ENCODE measurements at regions not wholly inside any gene's neighbourhood (a gene's known extent, or its start where the extent isn't known, plus 50 kb on each side); places are given as distances from the start of the nearest gene placed in this dataset.
"Not testable (repeated sequence)": the region's sequence is repeated elsewhere in the genome, so short reads cannot be mapped to it uniquely, and the experiment has no call there.

- DNase-seq (ENCODE audit: low read depth in 1 of 2, low spot score in 2 of 2); H3K27me3 ChIP-seq (replicated peaks in 1 of 4; ENCODE audit: control insufficient read depth in 3 of 4, extremely low read depth in 1 of 4, insufficient read depth in 3 of 4, low read length in 3 of 4); H2AK5ac ChIP-seq (ENCODE audit: low read depth, low read length); H3K79me2 ChIP-seq (ENCODE audit: control insufficient read depth in 1 of 2, insufficient read depth in 2 of 2, low read length in 2 of 2); H3K9ac ChIP-seq (replicated peaks in 1 of 4; ENCODE audit: extremely low read depth in 1 of 4, low read depth in 3 of 4, low read length in 3 of 4); H4K5ac ChIP-seq (ENCODE audit: insufficient read length, low read depth, low read length); H3K23ac ChIP-seq (ENCODE audit: insufficient read length); H2BK120ac ChIP-seq (replicated peaks; ENCODE audit: low read depth, low read length); CTCF ChIA-PET (ENCODE audit: partially characterized antibody); H4K91ac ChIP-seq (replicated peaks; ENCODE audit: insufficient read length, low read length); H3K14ac ChIP-seq (ENCODE audit: insufficient read length); H2BK20ac ChIP-seq (ENCODE audit: low read length); H3K23me2 ChIP-seq (ENCODE audit: low read depth, low read length); H3K56ac ChIP-seq (replicated peaks; ENCODE audit: insufficient read length, low read depth, low read length); H3K18ac ChIP-seq (ENCODE audit: extremely low read depth, low read length); H3K4me3 ChIP-seq (ENCODE audit: extremely low read depth in 1 of 4, insufficient read depth in 2 of 4, low read depth in 3 of 4, low read length in 4 of 4); H3K4me2 ChIP-seq (ENCODE audit: insufficient read depth in 1 of 2, low read depth in 2 of 2, low read length in 2 of 2); H2BK5ac ChIP-seq (ENCODE audit: low read depth, low read length); POLR2A ChIA-PET (ENCODE audit: partially characterized antibody); H4K8ac ChIP-seq (ENCODE audit: extremely low read depth, insufficient read depth, low read length); H2AFZ ChIP-seq (ENCODE audit: low read length); H3K79me1 ChIP-seq (ENCODE audit: low read depth, low read length); FAIRE-seq; H3K4ac ChIP-seq (replicated peaks; ENCODE audit: insufficient read length, low read depth, low read length); H3K4me1 ChIP-seq (replicated peaks in 1 of 4; ENCODE audit: control insufficient read depth in 3 of 4, insufficient read depth in 4 of 4, low read length in 3 of 4); H2BK15ac ChIP-seq (ENCODE audit: low read length); H3K36me3 ChIP-seq (ENCODE audit: control insufficient read depth in 2 of 4, insufficient read depth in 4 of 4, low read length in 3 of 4); H4K20me1 ChIP-seq (replicated peaks in 1 of 2; ENCODE audit: control insufficient read depth in 1 of 2, insufficient read depth in 2 of 2, low read length in 2 of 2); H2BK12ac ChIP-seq (ENCODE audit: low read depth, low read length); H3K27ac ChIP-seq (ENCODE audit: low read depth, low read length): not testable (repeated sequence)
- 69% methylated on average over 7 of the region's 7 CpGs; no CpG with 5 or more reads in 1 of the 2 experiments for WGBS, 2 experiments (ENCODE audit: extremely low coverage in 1 of 2, insufficient coverage in 1 of 2, insufficient read length in 1 of 2, insufficient replicate concordance in 2 of 2, low coverage in 1 of 2, low lambda C conversion rate in 2 of 2, missing lambda C conversion rate in 1 of 2)
- H3K9me3 ChIP-seq (ENCODE audit: insufficient read depth in 2 of 2, low read depth in 1 of 2, low read length in 1 of 2), result peaks cover 22 to 28% of the 10 kb centered on the region in 2 experiments
These were observed 556.0 kb downstream of the PRIM2 start for GRCh38 chr6:57873424-57873823.

DNA sequence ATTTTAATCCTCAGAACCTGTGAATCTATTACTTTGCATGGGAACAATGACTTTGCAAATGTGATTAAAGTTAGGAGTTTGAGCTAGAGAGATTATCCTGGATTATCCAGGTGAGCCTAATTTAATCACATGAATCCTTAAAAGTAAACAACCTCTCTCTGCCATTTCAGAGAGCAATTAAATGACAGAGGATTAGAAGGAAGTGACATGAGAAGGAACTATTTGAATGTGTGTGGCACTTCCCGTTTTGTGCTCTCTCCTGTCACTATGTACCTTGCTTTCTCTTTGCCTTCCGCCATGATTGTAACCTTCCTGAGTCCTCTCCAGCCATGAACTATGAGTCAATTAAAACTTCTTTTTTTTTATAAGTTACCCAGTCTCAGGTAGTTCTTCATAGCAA lies 559.2 kb downstream of the PRIM2 start:
- H3K79me2 ChIP-seq (ENCODE audit: control insufficient read depth in 1 of 2, insufficient read depth in 2 of 2, low read length in 2 of 2); H3K14ac ChIP-seq (ENCODE audit: insufficient read length); H3K4me1 ChIP-seq (replicated peaks in 1 of 4; ENCODE audit: control insufficient read depth in 3 of 4, insufficient read depth in 4 of 4, low read length in 3 of 4); H2BK5ac ChIP-seq (ENCODE audit: low read depth, low read length); H2AFZ ChIP-seq (ENCODE audit: low read length); H4K8ac ChIP-seq (ENCODE audit: extremely low read depth, insufficient read depth, low read length); H2BK20ac ChIP-seq (ENCODE audit: low read length); DNase-seq (ENCODE audit: low read depth in 1 of 2, low spot score in 2 of 2); H3K79me1 ChIP-seq (ENCODE audit: low read depth, low read length); H3K4me2 ChIP-seq (ENCODE audit: insufficient read depth in 1 of 2, low read depth in 2 of 2, low read length in 2 of 2); H3K23ac ChIP-seq (ENCODE audit: insufficient read length); H2AK5ac ChIP-seq (ENCODE audit: low read depth, low read length); H3K4ac ChIP-seq (replicated peaks; ENCODE audit: insufficient read length, low read depth, low read length); H3K4me3 ChIP-seq (ENCODE audit: extremely low read depth in 1 of 4, insufficient read depth in 2 of 4, low read depth in 3 of 4, low read length in 4 of 4); H3K27me3 ChIP-seq (replicated peaks in 1 of 4; ENCODE audit: control insufficient read depth in 3 of 4, extremely low read depth in 1 of 4, insufficient read depth in 3 of 4, low read length in 3 of 4); H4K20me1 ChIP-seq (replicated peaks in 1 of 2; ENCODE audit: control insufficient read depth in 1 of 2, insufficient read depth in 2 of 2, low read length in 2 of 2); CTCF ChIA-PET (ENCODE audit: partially characterized antibody); H3K56ac ChIP-seq (replicated peaks; ENCODE audit: insufficient read length, low read depth, low read length); H4K91ac ChIP-seq (replicated peaks; ENCODE audit: insufficient read length, low read length); H4K5ac ChIP-seq (ENCODE audit: insufficient read length, low read depth, low read length); H3K18ac ChIP-seq (ENCODE audit: extremely low read depth, low read length); H3K27ac ChIP-seq (ENCODE audit: low read depth, low read length); H2BK12ac ChIP-seq (ENCODE audit: low read depth, low read length); POLR2A ChIA-PET (ENCODE audit: partially characterized antibody); H3K9ac ChIP-seq (replicated peaks in 1 of 4; ENCODE audit: extremely low read depth in 1 of 4, low read depth in 3 of 4, low read length in 3 of 4); H3K36me3 ChIP-seq (ENCODE audit: control insufficient read depth in 2 of 4, insufficient read depth in 4 of 4, low read length in 3 of 4); H2BK15ac ChIP-seq (ENCODE audit: low read length); FAIRE-seq; H3K23me2 ChIP-seq (ENCODE audit: low read depth, low read length); H2BK120ac ChIP-seq (replicated peaks; ENCODE audit: low read depth, low read length): not testable (repeated sequence)
- 91% methylated on average over 2 of the region's 2 CpGs; no CpG with 5 or more reads in 1 of the 2 experiments for WGBS, 2 experiments (ENCODE audit: extremely low coverage in 1 of 2, insufficient coverage in 1 of 2, insufficient read length in 1 of 2, insufficient replicate concordance in 2 of 2, low coverage in 1 of 2, low lambda C conversion rate in 2 of 2, missing lambda C conversion rate in 1 of 2)
- peaks cover 17 to 25% of the 10 kb centered on the region in 2 experiments for H3K9me3 ChIP-seq (ENCODE audit: insufficient read depth in 2 of 2, low read depth in 1 of 2, low read length in 1 of 2)
